EL (cell line): ENCODE measurements at regions not wholly inside any gene's neighbourhood (a gene's known extent, or its start where the extent isn't known, plus 50 kb on each side); places are given as distances from the start of the nearest gene placed in this dataset.
A peak's percentile ranks its signal among the peaks of the same experiment; 100 is the strongest.
"Not testable (repeated sequence)": the region's sequence is repeated elsewhere in the genome, so short reads cannot be mapped to it uniquely, and the experiment has no call there.

Experiments
- DNase-seq: peaks from one replicate; pipeline ENCODE4 v3.0.0-alpha.2; 2016

DNA sequence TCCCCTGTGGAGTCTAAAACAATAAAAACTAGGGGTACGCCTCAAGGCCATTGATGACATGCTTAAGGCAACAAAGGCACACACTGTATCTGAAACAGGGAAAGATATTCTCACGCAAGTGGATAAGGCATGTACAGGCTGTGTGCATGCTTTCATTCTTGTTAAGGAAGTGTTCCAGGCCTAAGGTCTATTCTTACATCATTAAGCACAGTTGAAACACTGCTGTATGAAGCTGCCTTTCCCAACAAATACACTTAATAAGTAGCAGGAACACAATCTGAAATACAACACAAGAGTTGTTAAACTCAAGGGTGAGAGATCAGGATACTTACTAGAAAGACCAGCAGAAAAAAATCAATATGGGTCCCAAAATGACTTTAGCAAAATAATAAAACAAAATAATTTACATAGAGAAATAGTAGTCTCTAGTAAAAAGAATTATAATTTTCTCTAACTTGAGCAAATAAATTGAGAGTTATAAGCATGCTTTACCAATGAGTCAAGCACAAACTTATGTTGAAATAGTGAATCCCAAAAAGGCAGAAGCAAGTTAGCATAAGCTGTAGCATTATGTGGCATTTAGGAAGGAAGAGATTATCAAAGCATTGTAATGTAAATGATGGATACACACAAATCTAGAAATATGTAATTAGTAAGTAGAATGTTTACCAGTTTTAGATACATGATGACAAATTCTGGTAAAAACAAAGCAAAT, 796.9 kb downstream of the SLITRK1 start:
- DNase-seq = peak; percentile 43

DNA sequence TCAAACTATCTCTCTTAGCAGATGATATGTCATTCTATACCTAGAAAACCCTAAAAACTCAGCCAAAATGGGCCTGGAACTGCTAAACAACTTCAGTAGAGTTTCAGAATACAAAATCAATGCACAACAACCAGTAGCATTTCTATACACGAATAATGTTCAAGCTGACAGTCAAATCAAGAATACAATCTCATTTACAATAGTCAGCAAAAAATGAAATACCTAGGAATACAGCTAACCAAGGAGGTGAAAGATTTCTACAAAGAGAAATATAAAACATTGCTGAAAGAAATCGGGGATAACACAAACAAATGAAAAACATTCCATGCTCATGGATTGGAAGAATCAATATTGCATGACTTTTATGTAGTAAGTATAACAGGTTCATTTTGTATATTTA, 804.8 kb downstream of the SLITRK1 start:
- DNase-seq = no peak

DNA sequence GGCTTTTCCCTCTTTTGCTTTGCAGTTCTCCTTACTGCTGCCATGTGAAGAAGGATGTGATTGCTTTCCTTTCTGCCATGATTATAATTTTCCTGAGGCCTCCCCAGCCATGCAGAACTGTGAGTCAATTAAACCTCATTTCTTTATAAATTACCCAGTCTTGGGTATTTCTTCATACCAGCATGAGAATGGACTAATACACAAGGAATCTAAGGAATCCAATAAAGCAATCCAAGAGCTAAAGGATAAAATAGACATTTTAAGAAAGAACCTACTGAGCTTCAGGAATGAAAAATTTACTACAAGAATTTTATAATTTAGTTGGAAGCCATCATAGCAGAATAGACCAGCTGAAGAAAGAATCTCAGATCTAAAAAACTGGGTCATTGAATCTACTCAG, 808.3 kb downstream of the SLITRK1 start:
- peak; percentile 57 for DNase-seq

DNA sequence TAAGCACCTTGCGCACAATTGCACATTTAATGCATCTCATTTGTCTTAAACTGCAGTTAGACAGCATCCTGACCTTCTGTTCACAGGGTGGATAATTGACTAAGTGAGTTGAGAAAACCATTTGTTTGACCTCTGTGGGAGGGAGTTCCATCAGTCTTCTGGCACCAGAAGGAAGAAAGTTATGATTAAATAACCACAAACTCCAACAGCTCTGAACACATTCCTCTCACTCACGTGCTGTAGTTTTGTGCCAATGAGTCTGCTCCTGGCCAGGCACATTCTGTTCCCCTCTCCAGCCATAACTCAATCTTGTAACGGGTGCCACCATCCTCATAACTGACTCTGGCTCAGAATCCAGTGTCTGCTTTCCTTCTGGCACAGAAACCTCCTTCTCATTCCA, 817.2 kb downstream of the SLITRK1 start:
- peak; percentile 69 for DNase-seq

DNA sequence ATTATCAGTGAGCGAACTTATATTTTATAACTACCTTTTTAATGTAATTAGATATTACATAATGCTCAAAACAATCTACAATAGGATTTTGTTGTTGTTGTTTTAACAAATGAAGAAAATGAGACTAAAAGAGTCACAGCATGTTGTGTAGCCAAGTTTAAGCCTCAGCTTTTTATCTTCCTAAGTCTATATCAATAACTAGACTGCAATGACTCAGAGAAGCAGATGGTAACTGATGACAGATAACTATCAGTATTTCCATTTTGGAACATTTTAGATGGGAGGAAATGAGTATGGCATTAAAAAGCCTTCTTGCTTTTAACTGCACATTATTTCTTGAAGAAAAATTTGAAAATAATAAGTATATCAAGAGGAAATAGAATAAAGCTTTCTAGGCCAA, 825.2 kb downstream of the SLITRK1 start:
- DNase-seq = peak; percentile 53

DNA sequence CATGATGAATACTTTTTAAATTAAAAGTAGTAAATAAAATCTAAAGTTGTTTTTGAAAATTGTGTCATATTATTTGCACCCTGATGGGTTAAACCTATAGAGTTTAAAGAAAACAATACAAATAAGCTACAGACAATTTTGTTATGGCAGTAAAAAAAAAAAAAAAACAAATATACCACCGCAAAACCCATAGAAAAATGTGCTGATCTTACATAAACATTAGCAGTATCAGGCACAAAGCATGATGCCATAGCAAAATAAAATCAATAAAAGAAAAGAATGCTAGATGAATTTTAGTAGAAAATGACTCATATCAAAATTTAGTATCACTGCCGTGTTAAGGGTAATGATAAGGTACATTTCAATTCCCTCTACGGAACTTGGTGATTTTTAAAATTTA, 826.0 kb downstream of the SLITRK1 start:
- DNase-seq = no peak

DNA sequence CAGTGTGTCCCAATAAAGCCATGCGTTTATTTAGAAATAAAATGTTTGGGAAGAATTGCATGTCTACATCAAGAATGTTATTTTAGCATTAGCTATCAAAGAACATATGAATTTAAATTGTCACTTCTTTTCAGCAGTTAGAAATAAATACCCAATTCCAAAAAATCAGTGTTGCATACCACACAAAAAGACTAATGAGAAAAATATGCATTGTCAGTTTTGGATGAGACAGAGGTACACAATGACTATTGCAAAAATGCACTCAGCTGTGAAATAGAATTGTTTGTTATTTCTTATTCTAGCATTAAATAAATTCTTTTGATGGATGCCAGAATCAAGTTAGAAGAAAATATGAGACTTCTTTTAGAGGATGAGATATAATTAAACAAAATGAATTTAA, 833.9 kb downstream of the SLITRK1 start:
- peak; percentile 48 for DNase-seq

DNA sequence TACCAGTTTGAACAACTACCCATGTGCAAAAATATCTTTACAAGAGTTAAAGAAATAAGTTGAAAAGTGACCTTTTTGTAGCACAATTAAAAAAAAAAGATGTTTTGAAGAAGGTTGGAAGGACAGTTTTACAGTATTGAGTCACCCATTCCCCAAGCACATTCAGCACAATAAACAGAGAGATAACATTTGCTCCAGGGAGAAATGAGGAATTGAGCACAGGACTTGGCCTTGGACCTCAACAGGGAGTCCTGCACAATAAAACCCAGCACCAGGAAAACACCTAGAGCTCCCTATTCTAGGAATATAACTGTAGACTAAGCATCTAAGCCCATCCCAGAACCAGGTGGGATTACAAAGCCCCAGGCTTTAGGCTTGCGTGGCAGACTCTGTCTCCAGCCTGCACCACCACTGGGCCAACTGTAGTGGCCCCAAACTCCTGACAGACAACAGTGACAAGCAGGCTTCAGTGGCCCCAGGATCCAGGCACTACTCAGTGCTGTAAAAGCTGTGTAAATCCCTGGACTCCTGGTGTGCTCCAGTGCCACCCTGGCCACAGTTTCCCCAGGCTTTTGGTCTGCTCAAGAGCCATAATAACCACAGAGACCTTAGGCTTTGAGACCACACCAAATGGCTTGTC, 857.2 kb downstream of the SLITRK1 start:
- DNase-seq = peak; percentile 2

DNA sequence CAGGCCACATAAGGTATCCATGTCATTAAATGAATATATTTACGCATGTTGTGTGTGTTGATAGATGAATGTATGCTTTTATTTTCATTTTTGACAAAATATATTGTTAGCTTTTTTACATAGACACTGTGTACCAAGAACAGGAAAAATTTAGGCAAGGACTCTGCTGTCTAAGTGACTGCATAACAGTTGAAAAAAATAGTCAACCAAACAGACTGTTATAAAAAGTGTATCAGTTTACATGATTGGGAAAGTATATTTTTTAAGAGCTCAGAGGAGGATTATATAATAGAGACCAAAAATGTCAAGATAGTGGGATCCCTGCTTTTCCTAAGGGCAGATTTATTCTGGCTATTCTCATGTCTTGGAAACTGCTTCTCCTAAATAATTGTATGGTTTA, 858.0 kb downstream of the SLITRK1 start:
- DNase-seq = no peak

DNA sequence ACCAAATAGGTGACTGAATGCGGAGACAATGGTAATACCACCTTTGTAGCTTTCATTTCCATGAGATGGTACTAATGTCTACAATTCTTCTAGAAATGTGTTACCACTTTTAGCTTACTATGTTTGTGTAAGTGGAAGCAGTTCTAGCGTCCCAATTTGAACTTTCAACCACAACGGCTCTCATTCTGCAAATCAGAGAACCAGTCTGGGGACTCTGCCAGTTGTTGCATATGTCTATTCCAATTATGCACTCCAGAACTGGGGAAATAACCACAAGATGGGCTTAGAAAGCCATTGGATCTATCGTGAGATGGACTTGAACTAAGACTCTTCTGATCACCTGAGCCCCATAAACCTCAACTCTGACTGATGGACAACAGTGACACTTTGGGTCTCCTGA, 862.3 kb downstream of the SLITRK1 start:
- no peak for DNase-seq

DNA sequence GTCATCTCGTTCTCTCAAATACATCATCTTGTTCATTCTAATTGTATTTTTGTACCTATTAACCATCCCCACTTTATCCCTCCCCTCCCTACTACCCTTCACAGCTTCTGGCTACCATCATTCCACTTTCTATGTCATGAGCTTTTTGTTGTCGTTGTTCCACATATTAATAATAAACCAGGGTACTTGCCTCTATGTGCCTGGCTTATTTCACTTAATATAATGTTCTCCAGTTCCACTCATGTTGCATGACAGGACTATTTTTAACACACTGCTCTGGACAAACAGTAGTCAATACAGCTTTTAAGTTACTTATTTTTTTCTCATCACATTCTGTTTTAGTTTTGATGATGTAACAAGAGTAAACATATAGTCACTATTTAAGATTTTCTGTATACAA, 872.3 kb downstream of the SLITRK1 start:
- DNase-seq = no peak

DNA sequence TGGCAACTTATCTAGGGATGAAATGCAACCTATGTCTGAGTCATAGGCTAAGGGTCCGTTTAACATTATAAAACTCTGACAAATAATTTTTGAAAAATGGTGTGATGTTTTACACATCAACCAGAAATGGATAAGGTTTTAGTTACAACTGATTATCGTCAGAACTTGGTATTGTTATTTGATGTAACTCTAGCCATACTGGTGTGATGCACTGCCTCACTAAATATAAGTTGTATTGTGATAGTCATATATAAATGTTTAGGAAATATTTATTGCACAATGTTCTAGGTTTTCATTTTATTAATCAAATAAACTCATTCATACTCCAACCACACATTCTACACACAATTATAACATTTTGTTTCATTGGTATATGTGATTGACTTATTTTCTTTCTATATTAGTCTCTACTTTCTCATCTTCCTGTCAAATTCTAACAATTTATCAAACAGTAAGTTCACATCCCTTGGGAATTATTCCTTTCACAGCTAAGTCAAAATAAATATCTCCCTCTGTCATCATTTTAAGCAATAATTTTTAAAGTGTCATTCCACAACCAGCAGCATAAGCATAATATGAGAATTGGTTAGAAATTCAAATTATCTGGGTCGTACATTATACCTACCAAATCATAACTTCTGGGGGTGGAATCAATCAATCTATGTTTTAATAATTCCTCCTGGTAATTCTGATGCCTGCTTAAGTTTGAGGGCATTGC, 873.9 kb downstream of the SLITRK1 start:
- DNase-seq = peak; percentile 8

DNA sequence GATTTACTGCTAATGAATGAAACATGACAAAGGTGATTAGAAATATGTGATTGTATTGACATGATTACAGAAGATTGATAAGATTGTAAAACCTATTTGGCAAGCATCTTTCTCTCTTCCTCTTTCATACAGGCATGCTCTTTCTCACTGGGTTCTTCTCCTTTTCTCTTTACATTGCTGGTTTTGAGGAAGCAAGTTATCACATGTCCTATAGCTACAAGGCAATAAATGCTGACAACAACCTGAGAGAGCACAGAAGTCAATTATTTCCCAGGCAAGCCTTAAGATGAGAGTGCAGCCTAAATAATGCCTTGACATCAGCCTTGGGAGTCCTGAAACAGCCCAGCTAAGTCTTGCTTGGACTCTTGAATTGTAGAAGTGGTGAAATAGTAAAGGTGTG, 875.0 kb downstream of the SLITRK1 start:
- no peak for DNase-seq

DNA sequence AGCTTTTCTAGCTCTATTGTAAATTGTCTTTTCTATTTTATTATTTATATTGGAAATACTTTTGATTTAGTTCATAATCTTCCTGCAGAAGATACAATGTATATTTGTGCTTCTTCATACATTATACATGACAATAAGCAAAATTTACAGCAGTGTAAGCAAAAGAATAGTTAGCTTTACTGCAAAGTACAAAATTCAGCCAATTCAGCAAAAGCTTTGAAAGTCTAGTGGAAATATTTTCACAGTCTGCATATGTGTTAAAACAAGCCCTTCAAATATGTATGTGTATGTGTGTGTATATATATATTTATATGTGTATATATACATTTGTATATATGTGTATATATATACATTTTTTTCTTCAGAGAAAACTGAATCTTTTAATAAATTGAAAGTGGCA, 879.1 kb downstream of the SLITRK1 start:
- DNase-seq = no peak

DNA sequence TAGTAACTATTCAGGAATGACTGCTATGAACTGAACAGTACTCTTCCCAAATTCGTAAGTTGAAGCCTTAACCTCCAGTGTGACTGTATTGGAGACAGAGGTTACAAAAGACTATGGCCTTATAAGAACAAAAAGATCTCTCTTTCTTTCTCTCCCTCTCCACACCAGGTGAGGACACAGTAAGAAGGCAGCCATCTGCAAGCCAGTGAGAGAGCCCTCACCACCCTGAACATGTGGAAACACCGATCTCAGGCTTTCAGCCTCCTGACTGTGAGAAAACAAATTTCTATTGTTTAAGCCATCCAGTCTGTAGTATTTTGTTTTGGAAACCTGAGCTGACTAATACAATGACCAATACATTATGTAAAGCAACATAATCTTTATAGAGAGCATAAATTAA, 888.9 kb downstream of the SLITRK1 start:
- no peak for DNase-seq

DNA sequence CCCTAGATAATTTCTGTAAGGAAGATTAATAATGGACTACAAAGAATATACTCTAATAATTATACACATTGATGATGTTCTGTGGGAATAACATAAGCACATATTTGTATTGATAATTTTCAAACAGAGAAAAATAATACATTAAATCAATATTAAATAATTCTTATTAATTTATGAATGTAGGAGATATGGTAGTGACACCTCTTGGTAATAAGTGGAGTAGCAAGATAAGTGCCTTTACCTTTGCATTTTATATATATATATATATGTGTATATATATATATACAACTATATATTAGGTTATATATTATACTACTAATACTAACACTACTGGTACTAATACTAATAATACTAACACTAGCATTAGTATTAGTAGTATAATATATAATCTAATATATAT, 905.8 kb downstream of the SLITRK1 start:
- DNase-seq = no peak

DNA sequence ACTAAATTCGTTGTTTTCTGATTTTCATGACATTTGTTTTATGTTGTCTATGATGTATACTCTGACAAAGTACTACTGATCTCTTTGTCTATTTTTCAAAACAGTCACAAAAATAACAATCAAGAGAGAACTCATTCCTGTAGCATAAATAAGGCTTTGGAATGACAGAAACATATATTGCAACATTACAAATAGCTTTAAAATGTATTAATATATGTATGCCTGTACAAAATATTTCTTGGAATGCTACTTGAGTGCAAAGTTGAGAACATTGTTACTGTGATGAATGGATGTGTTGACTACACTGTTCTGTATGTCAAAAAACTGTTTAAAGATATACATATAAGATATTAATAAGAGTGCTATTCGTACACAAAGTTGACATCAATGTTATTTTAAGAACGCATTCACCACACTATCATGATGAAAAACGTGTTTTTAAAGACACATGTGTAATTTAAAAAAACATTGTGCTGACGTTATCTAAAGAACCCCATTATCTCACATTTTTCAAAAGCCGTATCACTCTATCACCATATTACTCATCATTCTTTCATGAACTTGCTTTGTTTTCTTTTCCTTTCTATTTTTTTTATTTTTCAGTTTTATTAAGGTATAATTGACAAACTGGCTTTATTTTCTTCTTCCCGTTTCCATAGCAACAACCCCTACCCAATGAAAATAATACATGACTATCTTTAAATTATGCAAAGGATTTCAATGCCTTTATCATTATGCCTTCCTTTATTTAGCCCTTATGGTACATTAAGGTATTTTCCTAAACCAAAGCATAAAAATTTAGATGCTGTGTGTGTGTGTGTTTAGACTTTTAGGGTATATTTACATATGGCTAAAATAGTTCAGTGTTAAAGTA, 918.8 kb downstream of the SLITRK1 start:
- peak; percentile 62 for DNase-seq

DNA sequence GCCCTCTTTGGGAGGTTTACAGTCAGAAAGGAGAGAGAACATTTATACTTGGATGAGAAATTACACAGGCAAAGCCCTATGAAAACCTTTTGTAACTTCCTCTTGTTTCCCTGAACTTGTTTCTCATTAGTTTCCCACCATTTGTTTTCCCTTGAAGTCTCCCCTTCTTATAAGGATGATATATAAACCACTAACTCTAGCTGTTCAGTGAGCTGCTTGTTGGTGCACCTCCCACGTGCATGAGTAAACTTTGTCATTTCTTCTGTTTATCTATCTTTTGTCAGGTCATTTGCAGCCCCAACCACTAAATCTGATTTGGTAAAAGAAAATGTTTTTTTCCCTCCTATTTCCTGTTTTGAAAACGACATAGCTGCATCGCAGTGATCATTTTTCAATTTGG, 919.9 kb downstream of the SLITRK1 start:
- DNase-seq = peak; percentile 3

DNA sequence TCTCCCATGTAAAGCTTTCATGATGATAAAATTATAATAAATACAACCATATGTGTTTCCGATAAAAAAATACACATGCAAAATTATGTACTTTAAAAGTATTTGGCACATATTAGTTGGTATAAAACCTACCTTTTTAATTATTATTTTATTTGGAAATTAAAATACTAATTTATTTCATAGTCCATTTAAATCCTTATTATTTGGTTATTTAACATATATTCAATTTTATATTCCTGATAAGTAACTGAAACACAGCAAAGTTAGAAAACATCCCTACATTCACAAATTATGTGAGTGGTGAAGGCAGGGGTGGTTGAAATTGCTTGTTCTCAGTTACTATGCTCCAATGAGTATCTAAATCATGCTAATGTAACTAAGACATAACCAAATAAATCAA, 920.5 kb downstream of the SLITRK1 start:
- DNase-seq = no peak

DNA sequence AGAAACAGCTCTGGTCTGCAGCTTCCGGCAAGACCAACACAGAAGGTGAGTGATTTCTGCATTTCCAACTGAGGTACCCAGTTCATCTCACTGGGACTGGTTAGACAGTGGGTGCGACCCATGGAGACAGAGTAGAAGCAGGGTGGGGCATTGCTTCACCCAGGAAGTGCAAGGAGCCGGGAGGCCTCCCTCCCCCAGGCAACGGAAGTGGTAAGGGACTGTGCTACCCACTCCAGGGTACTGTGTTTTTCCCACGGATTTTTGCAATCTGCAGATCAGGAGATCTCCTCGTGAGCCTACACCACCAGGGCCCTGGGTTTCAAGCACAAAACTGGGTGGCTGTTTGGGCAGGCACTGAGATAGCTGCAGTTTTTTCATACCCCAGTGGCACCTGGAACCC, 929.9 kb downstream of the SLITRK1 start:
- DNase-seq = not testable (repeated sequence)

DNA sequence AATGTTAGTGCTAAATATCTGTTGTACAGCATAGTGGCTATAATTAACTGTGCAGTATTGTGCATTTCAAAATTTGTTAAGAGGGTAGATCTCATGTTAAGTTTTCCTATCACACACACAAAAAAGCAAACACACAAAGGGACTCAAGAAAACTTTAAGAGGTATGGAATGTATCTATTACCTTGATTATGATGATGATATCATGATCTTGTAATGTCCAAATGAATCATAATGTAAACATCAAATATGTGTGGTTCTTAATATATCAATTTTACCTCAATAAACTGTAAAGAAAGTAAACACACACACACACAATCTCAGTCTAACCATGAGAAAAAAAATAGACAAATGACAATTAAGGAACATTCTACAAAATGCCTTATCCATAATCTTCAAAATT, 934.6 kb downstream of the SLITRK1 start:
- peak; percentile 25 for DNase-seq

DNA sequence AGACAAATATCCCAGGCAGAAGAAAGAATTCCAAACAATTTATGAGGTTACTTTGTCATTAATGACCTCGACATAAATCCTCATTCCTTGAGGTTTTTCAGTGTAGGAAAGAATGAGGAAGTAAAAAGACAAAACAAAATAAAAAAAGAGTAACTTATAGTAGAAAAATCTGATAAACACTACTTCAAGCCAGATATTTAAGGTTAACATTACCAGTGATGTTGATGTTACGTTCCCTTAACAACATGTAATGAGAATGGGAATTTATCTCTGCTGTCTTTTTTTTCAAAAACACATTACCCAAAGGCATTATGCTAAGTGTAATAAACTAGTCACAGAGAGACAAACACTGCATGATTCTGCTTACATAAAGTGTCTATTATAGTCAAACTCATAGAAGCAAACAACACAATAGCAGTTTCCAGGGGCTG, 935.1 kb downstream of the SLITRK1 start:
- DNase-seq = peak; percentile 63

DNA sequence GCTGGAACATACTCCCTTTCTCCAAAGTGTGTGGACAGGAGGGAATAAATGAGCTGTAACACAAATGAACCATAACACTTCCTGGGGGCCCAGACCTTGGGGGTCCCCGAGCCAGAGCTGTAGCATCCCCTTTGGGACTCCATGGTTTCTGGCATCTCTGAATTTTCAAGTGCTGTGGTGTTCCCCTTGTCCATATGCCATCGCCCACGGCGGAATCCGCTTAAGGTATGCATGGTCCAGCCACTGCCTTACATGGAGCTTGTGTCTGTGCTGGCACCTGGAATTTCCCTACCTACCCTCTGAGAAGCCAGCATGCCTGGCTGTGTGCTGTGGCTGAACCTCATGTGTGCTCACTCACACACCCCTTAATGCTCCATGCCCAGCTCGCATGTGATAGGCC, 943.6 kb downstream of the SLITRK1 start:
- DNase-seq = no peak
